Common myeloid progenitor, CD34-positive (primary cell): ENCODE measurements at regions not wholly inside any gene's neighbourhood (a gene's known extent, or its start where the extent isn't known, plus 50 kb on each side); places are given as distances from the start of the nearest gene placed in this dataset.

Source experiments
- CTCF ChIA-PET: fragments of 350-600 bp; sonication (Branson Sonifier 250); formaldehyde crosslinking; loops from one replicate; lab custom pipeline; 2021; ENCODE audit warnings: antibody characterized with exemption; lab: Charles Lee
- POLR2A ChIA-PET: fragments of 350-600 bp; sonication (Branson Sonifier 250); formaldehyde crosslinking; loops from one replicate; lab custom pipeline; 2021; ENCODE audit warnings: antibody characterized with exemption; lab: Charles Lee
- DNase-seq, 3 donors: peaks; one replicate each; pipeline versions ENCODE4 v3.0.0 to v3.0.0-alpha.2; 2013
- H3K27ac ChIP-seq, 2 experiments: 1 replicate in 1 of 2; 2 replicates in 1 of 2; pipeline ENCODE4 v1.7.0; 2013; ENCODE audit warnings: inconsistent platforms in 2 of 2, low read length in 2 of 2, mild to moderate bottlenecking in 2 of 2, low read depth in 1 of 2, moderate library complexity in 1 of 2; ENCODE audit not compliant: severe bottlenecking in 2 of 2, insufficient read depth in 1 of 2, poor library complexity in 1 of 2
- H3K27me3 ChIP-seq, 5 experiments: replicated peaks in 2 of 5; 1 replicate in 3 of 5; 2 replicates in 2 of 5; pipeline versions ENCODE4 v1.6.1 to v1.7.0; 2013; ENCODE audit warnings: low read length in 4 of 5, mild to moderate bottlenecking in 2 of 5, moderate library complexity in 2 of 5, inconsistent platforms in 1 of 5; ENCODE audit not compliant: insufficient read depth in 5 of 5, control insufficient read depth in 4 of 5
- H3K36me3 ChIP-seq, 4 experiments: 1 replicate in 2 of 4; 2 replicates in 2 of 4; pipeline versions ENCODE4 v1.6.1 to v1.7.0; 2013; ENCODE audit warnings: low read length in 3 of 4, control low read depth in 1 of 4, mild to moderate bottlenecking in 1 of 4; ENCODE audit not compliant: control insufficient read depth in 4 of 4, insufficient read depth in 4 of 4
- H3K4me1 ChIP-seq, 4 experiments: 1 replicate in 3 of 4; 2 replicates in 1 of 4; pipeline versions ENCODE4 v1.6.1 to v1.7.1; 2013; ENCODE audit warnings: low read length in 3 of 4, mild to moderate bottlenecking in 3 of 4, control low read depth in 1 of 4, inconsistent platforms in 1 of 4, moderate library complexity in 1 of 4; ENCODE audit not compliant: control insufficient read depth in 4 of 4, insufficient read depth in 4 of 4; ENCODE audit errors: control extremely low read depth in 1 of 4
- H3K4me3 ChIP-seq, 7 experiments: 1 replicate in 4 of 7; 2 replicates in 3 of 7; pipeline versions ENCODE4 v1.5.1 to v1.7.0; 2013; ENCODE audit warnings: mild to moderate bottlenecking in 7 of 7, low read length in 6 of 7, moderate library complexity in 6 of 7, inconsistent platforms in 2 of 7, low read depth in 2 of 7, control low read depth in 1 of 7; ENCODE audit not compliant: insufficient read depth in 4 of 7, control insufficient read depth in 1 of 7; ENCODE audit errors: extremely low read depth in 1 of 7
- H3K9me3 ChIP-seq, 5 experiments: 1 replicate in 4 of 5; 2 replicates in 1 of 5; pipeline versions ENCODE4 v1.6.1 to v1.7.1; 2013; ENCODE audit warnings: low read length in 4 of 5, mild to moderate bottlenecking in 2 of 5, inconsistent platforms in 1 of 5, low read depth in 1 of 5, moderate library complexity in 1 of 5; ENCODE audit not compliant: control insufficient read depth in 4 of 5, insufficient read depth in 2 of 5; ENCODE audit errors: control extremely low read depth in 1 of 5
- WGBS: methylation state at CpG from one replicate; pipeline ENCODE4 v1.1.5; 2013; ENCODE audit not compliant: insufficient coverage; 5-methylcytosine and 5-hydroxymethylcytosine counted together

- ChIA-PET POLR2A (no interaction called here), CTCF (no interaction called here)
- no peak for DNase-seq
- no peak overlapping the region for H3K4me3 ChIP-seq
- no peaks in the 10 kb centered on the region for H3K36me3 ChIP-seq
- no peaks in the 10 kb centered on the region for H3K27me3 ChIP-seq
- peaks cover 0 to 6% (median 3%) of the 10 kb centered on the region in 5 experiments for H3K9me3 ChIP-seq
- WGBS: 100% methylated on average over 3 of the region's 4 CpGs
- no peaks in the 10 kb centered on the region for H3K4me1 ChIP-seq
- H3K27ac ChIP-seq: no peak overlapping the region
These were observed 58.0 kb upstream of the PREP start for GRCh38 chr6:105460860-105461259.

GRCh38 chr6:105459864-105460263 is 57.0 kb upstream of the PREP start:
- POLR2A ChIA-PET: no interaction called here
- WGBS: 100% methylated on average over 1 of the region's 1 CpG
- CTCF ChIA-PET: no interaction called here

DNA sequence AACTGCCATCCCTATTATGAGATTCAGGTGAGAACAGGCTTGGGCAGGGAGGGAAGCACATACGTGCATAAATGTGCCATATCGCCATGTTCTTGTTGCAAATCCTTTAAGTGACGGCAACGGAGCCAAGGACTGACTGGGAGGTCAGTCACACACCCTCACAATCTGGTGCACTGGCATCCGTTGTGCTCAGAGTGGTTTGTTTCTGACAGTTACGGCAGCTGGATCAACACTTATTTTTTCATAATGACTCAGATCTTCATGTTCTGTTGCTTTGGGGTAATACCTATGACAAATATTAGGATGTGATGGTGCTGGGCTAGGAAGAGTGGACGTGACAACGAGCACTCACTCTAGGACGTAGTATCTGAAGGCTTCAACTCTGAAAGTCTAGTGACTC is 56.2 kb upstream of the PREP start:
- WGBS: 95% methylated on average over 4 of the region's 9 CpGs

More at GRCh38 chr6:105459864-105460263, 57.0 kb upstream of the PREP start:
- Histone ChIP-seq H3K9me3 (peaks cover 0 to 3% (median 0%) of the 10 kb centered on the region in 5 experiments), H3K36me3 (no peaks in the 10 kb centered on the region), H3K27me3 (no peaks in the 10 kb centered on the region), H3K27ac (no peak overlapping the region), H3K4me1 (no peaks in the 10 kb centered on the region), H3K4me3 (no peak overlapping the region)
- DNase-seq: no peak

DNA sequence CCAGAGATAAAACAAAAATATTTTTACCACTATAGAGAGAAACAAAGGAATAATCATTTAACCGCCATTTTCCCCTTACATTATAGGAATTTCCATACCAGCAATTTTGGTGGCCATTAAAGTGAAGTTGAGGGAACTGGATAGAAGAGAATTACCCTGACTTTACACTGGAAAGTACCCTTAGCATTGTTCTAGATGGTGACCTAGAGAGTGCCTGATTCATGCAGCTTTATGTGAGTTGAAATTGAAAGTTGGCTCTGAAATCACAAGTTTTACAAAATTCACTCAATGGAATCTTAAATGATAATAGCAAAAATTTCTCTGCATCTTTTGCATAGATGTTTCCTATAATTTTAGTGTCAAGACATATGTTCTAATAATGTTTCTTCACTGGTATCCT is 55.7 kb upstream of the PREP start:
- DNase-seq: no peak
- peaks cover 0 to under 1% (median under 1%) of the 10 kb centered on the region in 4 experiments for H3K4me1 ChIP-seq
- no peak overlapping the region for H3K27ac ChIP-seq
- no peaks in the 10 kb centered on the region for H3K36me3 ChIP-seq
- H3K27me3 ChIP-seq: no peaks in the 10 kb centered on the region
- no CpG with 5 or more reads among the region's 1 CpG for WGBS
- ChIA-PET CTCF (no interaction called here), POLR2A (no interaction called here)
- peaks cover 0 to 3% (median 0%) of the 10 kb centered on the region in 5 experiments for H3K9me3 ChIP-seq
- H3K4me3 ChIP-seq: no peak overlapping the region

More for the DNA sequence above, 56.2 kb upstream of the PREP start:
- ChIA-PET CTCF (no interaction called here), POLR2A (no interaction called here)
- Histone ChIP-seq H3K27me3 (no peaks in the 10 kb centered on the region), H3K4me1 (no peaks in the 10 kb centered on the region), H3K27ac (no peak overlapping the region), H3K36me3 (no peaks in the 10 kb centered on the region), H3K4me3 (no peak overlapping the region), H3K9me3 (peaks cover 0 to 3% (median 0%) of the 10 kb centered on the region in 5 experiments)
- DNase-seq: no peak

DNA sequence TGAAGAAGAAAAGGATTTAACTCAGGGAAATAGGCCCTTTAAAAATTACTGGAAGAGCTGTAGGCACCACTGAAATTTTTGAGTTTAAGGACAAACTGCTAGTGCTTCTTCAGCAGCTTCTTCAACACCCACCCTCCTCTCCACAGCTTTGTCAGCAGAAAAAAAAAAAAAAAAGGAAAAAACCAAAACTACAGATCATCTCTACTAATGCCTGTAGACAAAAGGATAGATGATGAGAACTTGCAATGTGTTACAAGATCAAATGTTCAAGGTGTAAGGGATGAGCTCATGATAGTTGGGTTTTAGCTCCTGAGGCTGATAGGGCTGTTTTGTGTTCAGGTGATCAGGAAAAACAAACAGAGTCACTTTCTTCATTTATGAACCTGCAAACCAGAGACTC is 55.2 kb upstream of the PREP start:
- Histone ChIP-seq H3K9me3 (peaks cover 0 to 3% (median 0%) of the 10 kb centered on the region in 5 experiments), H3K36me3 (no peaks in the 10 kb centered on the region), H3K27ac (no peak overlapping the region), H3K27me3 (no peaks in the 10 kb centered on the region), H3K4me1 (peaks cover 1 to 5% (median 4%) of the 10 kb centered on the region in 4 experiments), H3K4me3 (no peak overlapping the region)
- ChIA-PET POLR2A (no interaction called here), CTCF (interaction anchor here (1.4 kb wide), 1 partner anchor 27 kb away, joined by 3 read pairs; no protein-coding TSS in a partner anchor)
- DNase-seq: no peak

DNA sequence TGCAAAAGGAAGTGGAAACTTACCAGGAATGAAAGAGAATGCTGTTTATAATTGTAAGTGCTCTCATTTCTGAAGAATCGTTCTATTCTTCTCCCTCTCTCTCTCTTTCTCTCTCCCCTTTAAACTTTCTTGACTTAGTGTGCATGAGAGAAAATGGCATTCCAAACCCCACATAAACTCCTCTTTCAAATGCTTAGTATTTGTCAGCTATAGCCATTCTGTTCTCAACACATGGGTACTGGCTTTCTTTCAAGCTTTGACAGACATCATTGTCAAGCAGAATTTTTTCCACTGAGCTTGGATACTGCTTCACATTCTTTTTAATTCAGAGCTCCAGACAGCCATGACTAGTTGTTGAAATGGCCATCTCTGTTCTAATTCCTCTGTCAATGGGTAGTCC is 51.1 kb upstream of the PREP start:
- WGBS: no CpG with 5 or more reads among the region's 1 CpG
- Histone ChIP-seq H3K27ac (no peak overlapping the region), H3K4me1 (peaks cover 6 to 10% (median 9%) of the 10 kb centered on the region in 4 experiments), H3K9me3 (no peaks in the 10 kb centered on the region), H3K36me3 (no peaks in the 10 kb centered on the region), H3K4me3 (no peak overlapping the region), H3K27me3 (no peaks in the 10 kb centered on the region)
- CTCF ChIA-PET: interaction anchor here (0.9 to 1.2 kb wide), 2 partner anchors 13 to 21 kb away, joined by 3 read pairs; no protein-coding TSS in a partner anchor
- DNase-seq: no peak
- POLR2A ChIA-PET: interaction anchor here (0.6 to 0.7 kb wide), 2 partner anchors 75 to 97 kb away, joined by 3 read pairs; no protein-coding TSS in a partner anchor

- H3K9me3 ChIP-seq: no peaks in the 10 kb centered on the region
- peaks cover 6 to 10% (median 9%) of the 10 kb centered on the region in 4 experiments for H3K4me1 ChIP-seq
- peak overlapping the region in 1 of 7 experiments; percentile 20 for H3K4me3 ChIP-seq
- peak; percentile 22 to 76 (median 66) for DNase-seq
- ChIA-PET CTCF (interaction anchor here (0.5 to 1.2 kb wide), 3 partner anchors 14 to 753 kb away, joined by 3 read pairs; no protein-coding TSS in a partner anchor), POLR2A (interaction anchor here (0.7 kb wide), 1 partner anchor 98 kb away, joined by 3 read pairs; no protein-coding TSS in a partner anchor)
- no peak overlapping the region for H3K27ac ChIP-seq
- WGBS: 4% methylated on average over 4 of the region's 8 CpGs
- H3K27me3 ChIP-seq: no peaks in the 10 kb centered on the region
- H3K36me3 ChIP-seq: no peaks in the 10 kb centered on the region
These were observed 50.3 kb upstream of the PREP start for GRCh38 chr6:105452924-105453756.
